ENCODE measurements at regions not wholly inside any gene's neighbourhood (a gene's known extent, or its start where the extent isn't known, plus 50 kb on each side); places are given as distances from the start of the nearest gene placed in this dataset.

DNA sequence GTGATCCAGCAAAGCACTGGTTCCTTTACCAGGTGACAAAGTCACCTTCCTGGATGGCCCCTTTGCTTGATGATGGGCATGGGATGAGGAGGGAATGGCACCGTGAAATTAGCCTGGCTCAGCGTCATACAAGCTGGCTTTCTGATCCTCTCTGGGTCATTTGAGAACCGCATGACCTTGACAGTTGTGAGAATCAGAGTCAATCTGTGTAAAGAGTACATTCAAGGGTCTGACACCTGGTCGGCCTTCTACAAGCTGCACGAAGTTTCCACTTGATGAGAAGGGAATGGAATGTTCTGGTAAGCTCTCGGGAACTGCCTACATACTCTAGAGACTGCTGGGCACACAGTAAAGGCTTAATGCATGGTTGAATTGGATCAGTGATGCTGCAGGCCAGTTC is 319.8 kb upstream of the TLE3 start:
- DNase-seq (no peak), ATAC-seq (ENCODE audit: low read depth) (no peak)
- Histone ChIP-seq H3K14ac (replicated peaks; ENCODE audit: low read depth, low read length) (no peak overlapping the region), H3K27me3 (ENCODE audit: control insufficient read depth, insufficient read depth, low read length) (peaks cover 78% of the 10 kb centered on the region), H3K4ac (ENCODE audit: low read depth, low read length) (no peak overlapping the region), H3K36me3 (ENCODE audit: control insufficient read depth, insufficient read depth, low read length) (no peaks in the 10 kb centered on the region), H3K9me3 (ENCODE audit: control insufficient read depth, insufficient read depth, low read length) (no peaks in the 10 kb centered on the region; the same call in 1 of the 2 replicates), H3K23ac (ENCODE audit: low read depth, low read length) (no peak overlapping the region), H3K4me1 (ENCODE audit: control insufficient read depth, insufficient read depth, low read length) (no peaks in the 10 kb centered on the region), H3K9ac (ENCODE audit: low read depth, low read length) (no peak overlapping the region), H2AK5ac (ENCODE audit: low read depth, low read length) (no peak overlapping the region), H2BK5ac (ENCODE audit: low read depth, low read length, poor library complexity, severe bottlenecking) (no peak overlapping the region), H2BK20ac (ENCODE audit: low read depth, low read length) (no peak overlapping the region), H2AK9ac (replicated peaks; ENCODE audit: low read depth, low read length, poor library complexity) (no peak overlapping the region), H3K27ac (ENCODE audit: insufficient read depth, low read length) (no peak overlapping the region), H3K56ac (ENCODE audit: extremely low read depth, insufficient read depth, low read length) (no peak overlapping the region), H4K8ac (ENCODE audit: low read depth in 2 of 2, low read length in 2 of 2) (no peak overlapping the region), H3K18ac (ENCODE audit: low read depth, low read length) (no peak overlapping the region), H4K20me1 (ENCODE audit: insufficient read depth, low read length) (no peaks in the 10 kb centered on the region), H3K4me2 (ENCODE audit: low read depth, low read length) (no peak overlapping the region), H2AFZ (replicated peaks; ENCODE audit: low read length, poor library complexity) (no peak overlapping the region), H3K79me1 (ENCODE audit: low read depth in 1 of 2, low read length in 2 of 2) (no peaks in the 10 kb centered on the region), H4K5ac (ENCODE audit: low read depth, low read length) (no peak overlapping the region), H3K4me3 (ENCODE audit: insufficient read depth, low read depth, low read length) (no peak overlapping the region), H3K9me1 (ENCODE audit: insufficient read depth, low read length) (no peaks in the 10 kb centered on the region), H2BK120ac (ENCODE audit: low read depth, low read length) (no peak overlapping the region), H4K91ac (ENCODE audit: insufficient read depth, low read depth, low read length) (no peak overlapping the region), H2BK15ac (ENCODE audit: low read depth, low read length) (no peak overlapping the region)
- ChIA-PET CTCF (no interaction called here), POLR2A (ENCODE audit: unreplicated experiment) (no interaction called here)
- in situ Hi-C loops (cut with MboI; ENCODE audit: low sequenced_read_pairs) = no loop called here
- intact Hi-C loops (cut with micrococcal nuclease) = no loop called here
- dilution Hi-C loops (cut with HindIII; ENCODE audit: low sequenced_read_pairs, unreplicated experiment) = no loop called here
- WGBS, 2 experiments (ENCODE audit: extremely low coverage in 2 of 2, insufficient read length in 1 of 2) = no CpG with 5 or more reads among the region's 6 CpGs
- no TSS peak for BruUV-seq (replicated peaks)
- no peak for TF ChIP-seq SMC3 (IDR thresholded peaks at IDR 0.05; ENCODE audit: low read depth, low read length)
- no peak for TF ChIP-seq MXI1 (IDR thresholded peaks at IDR 0.05; ENCODE audit: borderline replicate concordance, low read depth, low read length)
- no peak for TF ChIP-seq BHLHE40 (IDR thresholded peaks at IDR 0.05; ENCODE audit: low read depth, low read length)
- TF ChIP-seq, protein P1, sequence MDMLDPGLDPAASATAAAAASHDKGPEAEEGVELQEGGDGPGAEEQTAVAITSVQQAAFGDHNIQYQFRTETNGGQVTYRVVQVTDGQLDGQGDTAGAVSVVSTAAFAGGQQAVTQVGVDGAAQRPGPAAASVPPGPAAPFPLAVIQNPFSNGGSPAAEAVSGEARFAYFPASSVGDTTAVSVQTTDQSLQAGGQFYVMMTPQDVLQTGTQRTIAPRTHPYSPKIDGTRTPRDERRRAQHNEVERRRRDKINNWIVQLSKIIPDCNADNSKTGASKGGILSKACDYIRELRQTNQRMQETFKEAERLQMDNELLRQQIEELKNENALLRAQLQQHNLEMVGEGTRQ (IDR thresholded peaks at IDR 0.05; ENCODE audit: low read depth, low read length) = no peak
- TF ChIP-seq NFE2L2 (IDR thresholded peaks at IDR 0.05; ENCODE audit: low read depth, low read length) = no peak
- no peak for TF ChIP-seq POLR2A (IDR thresholded peaks at IDR 0.05; ENCODE audit: low read depth, low read length)
- TF ChIP-seq CHD1 (IDR thresholded peaks at IDR 0.05; ENCODE audit: low read depth, low read length) = no peak
- no peak for TF ChIP-seq RFX5 (IDR thresholded peaks at IDR 0.05; ENCODE audit: low read depth, low read length)
- no peak for TF ChIP-seq RCOR1 (IDR thresholded peaks at IDR 0.05; ENCODE audit: insufficient replicate concordance, low read length)
- TF ChIP-seq CEBPB (IDR thresholded peaks at IDR 0.05; ENCODE audit: low read depth, low read length) = no peak
- TF ChIP-seq, protein P2, sequence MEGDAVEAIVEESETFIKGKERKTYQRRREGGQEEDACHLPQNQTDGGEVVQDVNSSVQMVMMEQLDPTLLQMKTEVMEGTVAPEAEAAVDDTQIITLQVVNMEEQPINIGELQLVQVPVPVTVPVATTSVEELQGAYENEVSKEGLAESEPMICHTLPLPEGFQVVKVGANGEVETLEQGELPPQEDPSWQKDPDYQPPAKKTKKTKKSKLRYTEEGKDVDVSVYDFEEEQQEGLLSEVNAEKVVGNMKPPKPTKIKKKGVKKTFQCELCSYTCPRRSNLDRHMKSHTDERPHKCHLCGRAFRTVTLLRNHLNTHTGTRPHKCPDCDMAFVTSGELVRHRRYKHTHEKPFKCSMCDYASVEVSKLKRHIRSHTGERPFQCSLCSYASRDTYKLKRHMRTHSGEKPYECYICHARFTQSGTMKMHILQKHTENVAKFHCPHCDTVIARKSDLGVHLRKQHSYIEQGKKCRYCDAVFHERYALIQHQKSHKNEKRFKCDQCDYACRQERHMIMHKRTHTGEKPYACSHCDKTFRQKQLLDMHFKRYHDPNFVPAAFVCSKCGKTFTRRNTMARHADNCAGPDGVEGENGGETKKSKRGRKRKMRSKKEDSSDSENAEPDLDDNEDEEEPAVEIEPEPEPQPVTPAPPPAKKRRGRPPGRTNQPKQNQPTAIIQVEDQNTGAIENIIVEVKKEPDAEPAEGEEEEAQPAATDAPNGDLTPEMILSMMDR (conservative IDR thresholded peaks at IDR 0.05; ENCODE audit: low read depth, low read length) = no peak
- no peak for TF ChIP-seq RAD21 (IDR thresholded peaks at IDR 0.05; ENCODE audit: low read length)
- TF ChIP-seq, protein P3, sequence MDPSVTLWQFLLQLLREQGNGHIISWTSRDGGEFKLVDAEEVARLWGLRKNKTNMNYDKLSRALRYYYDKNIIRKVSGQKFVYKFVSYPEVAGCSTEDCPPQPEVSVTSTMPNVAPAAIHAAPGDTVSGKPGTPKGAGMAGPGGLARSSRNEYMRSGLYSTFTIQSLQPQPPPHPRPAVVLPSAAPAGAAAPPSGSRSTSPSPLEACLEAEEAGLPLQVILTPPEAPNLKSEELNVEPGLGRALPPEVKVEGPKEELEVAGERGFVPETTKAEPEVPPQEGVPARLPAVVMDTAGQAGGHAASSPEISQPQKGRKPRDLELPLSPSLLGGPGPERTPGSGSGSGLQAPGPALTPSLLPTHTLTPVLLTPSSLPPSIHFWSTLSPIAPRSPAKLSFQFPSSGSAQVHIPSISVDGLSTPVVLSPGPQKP (IDR thresholded peaks at IDR 0.05; ENCODE audit: borderline replicate concordance, low read depth, low read length) = no peak
- no peak for TF ChIP-seq MAZ (IDR thresholded peaks at IDR 0.05; ENCODE audit: borderline replicate concordance, low read depth, low read length)
- no peak for TF ChIP-seq MAFK (IDR thresholded peaks at IDR 0.05; ENCODE audit: low read depth, low read length)
- TF ChIP-seq FOS (IDR thresholded peaks at IDR 0.05; ENCODE audit: low read depth, low read length) = no peak
